ENCODE measurements at regions not wholly inside any gene's neighbourhood (a gene's known extent, or its start where the extent isn't known, plus 50 kb on each side); places are given as distances from the start of the nearest gene placed in this dataset.

- TF ChIP-seq CTCF (IDR thresholded peaks at IDR 0.05; ENCODE audit: low read depth, low read length), result no peak
- no peak overlapping the region for H3K4me3 ChIP-seq (ENCODE audit: low read depth, low read length)
These were observed 158.1 kb upstream of the SDK2 start for GRCh38 chr17:73802314-73802713.

- no peak for TF ChIP-seq CTCF (IDR thresholded peaks at IDR 0.05; ENCODE audit: low read depth, low read length)
- no peak overlapping the region for H3K4me3 ChIP-seq (ENCODE audit: low read depth, low read length)
These were observed 158.6 kb upstream of the SDK2 start for GRCh38 chr17:73802871-73803270.

- TF ChIP-seq CTCF (IDR thresholded peaks at IDR 0.05; ENCODE audit: low read depth, low read length), result no peak
- H3K4me3 ChIP-seq (ENCODE audit: low read depth, low read length), result no peak overlapping the region
These were observed 159.8 kb upstream of the SDK2 start for GRCh38 chr17:73803964-73804435.

- H3K4me3 ChIP-seq (ENCODE audit: low read depth, low read length), result no peak overlapping the region
- no peak for TF ChIP-seq CTCF (IDR thresholded peaks at IDR 0.05; ENCODE audit: low read depth, low read length)
These were observed 162.5 kb upstream of the SDK2 start for GRCh38 chr17:73806768-73807167.

GRCh38 chr17:73813201-73813600 lies 169.0 kb upstream of the SDK2 start:
- no peak overlapping the region for H3K4me3 ChIP-seq (ENCODE audit: low read depth, low read length)
- no peak for TF ChIP-seq CTCF (IDR thresholded peaks at IDR 0.05; ENCODE audit: low read depth, low read length)

GRCh38 chr17:73814075-73814474 lies 169.8 kb upstream of the SDK2 start:
- H3K4me3 ChIP-seq (ENCODE audit: low read depth, low read length), result no peak overlapping the region
- TF ChIP-seq CTCF (IDR thresholded peaks at IDR 0.05; ENCODE audit: low read depth, low read length), result no peak

GRCh38 chr17:73815474-73815873 lies 171.2 kb upstream of the SDK2 start:
- H3K4me3 ChIP-seq (ENCODE audit: low read depth, low read length), result no peak overlapping the region
- no peak for TF ChIP-seq CTCF (IDR thresholded peaks at IDR 0.05; ENCODE audit: low read depth, low read length)

All from WI38 (cell line).